HG02798 (cell line): ENCODE measurements at regions not wholly inside any gene's neighbourhood (a gene's known extent, or its start where the extent isn't known, plus 50 kb on each side); places are given as distances from the start of the nearest gene placed in this dataset.
"Not testable (repeated sequence)": the region's sequence is repeated elsewhere in the genome, so short reads cannot be mapped to it uniquely, and the experiment has no call there.

ENCODE experiments used
- ATAC-seq: cut with Tn5 transposase; IDR thresholded peaks from one replicate; pipeline ENCODE4 v1.9.1; 2021; ENCODE audit warnings: mild to moderate bottlenecking; ENCODE audit not compliant: unreplicated experiment, poor library complexity

- ATAC-seq, result peak; percentile 92
Observed at GRCh38 chr1:38527373-38527966, 332.1 kb downstream of the RRAGC start.

GRCh38 chr1:38526046-38526445 is 333.5 kb downstream of the RRAGC start:
- ATAC-seq, result no peak

DNA sequence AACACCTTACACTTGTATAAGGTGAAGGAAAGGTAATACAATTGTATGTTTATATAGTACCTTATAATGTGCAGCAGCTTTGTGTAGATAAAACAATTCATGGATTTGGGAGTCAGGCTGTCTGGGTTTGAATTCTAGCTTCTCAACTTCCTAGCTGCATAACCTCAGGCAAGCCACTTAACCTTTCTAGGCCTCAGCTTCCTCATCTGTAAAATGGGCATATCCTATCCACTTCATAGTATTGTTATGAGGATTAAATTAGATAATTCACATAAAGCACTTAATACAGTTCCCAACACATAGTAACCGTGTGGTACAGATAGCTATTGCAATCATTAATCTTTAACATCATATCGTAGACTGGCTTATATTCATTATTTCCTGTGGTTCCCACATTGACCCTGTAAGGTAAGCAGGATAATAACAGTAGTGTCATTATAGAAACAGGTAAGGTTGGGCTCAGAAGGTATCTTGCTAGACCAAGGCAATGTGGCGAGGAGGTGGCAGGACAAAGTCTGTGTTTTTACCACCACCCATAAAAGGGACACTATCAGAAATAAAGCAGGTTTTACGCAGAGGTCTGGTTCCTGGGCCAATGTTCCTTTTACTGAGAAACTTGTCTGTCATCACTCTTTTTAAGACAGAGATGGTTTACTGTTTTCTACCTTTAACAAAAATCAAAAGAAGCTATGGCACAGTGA is 334.1 kb downstream of the RRAGC start:
- no peak for ATAC-seq

DNA sequence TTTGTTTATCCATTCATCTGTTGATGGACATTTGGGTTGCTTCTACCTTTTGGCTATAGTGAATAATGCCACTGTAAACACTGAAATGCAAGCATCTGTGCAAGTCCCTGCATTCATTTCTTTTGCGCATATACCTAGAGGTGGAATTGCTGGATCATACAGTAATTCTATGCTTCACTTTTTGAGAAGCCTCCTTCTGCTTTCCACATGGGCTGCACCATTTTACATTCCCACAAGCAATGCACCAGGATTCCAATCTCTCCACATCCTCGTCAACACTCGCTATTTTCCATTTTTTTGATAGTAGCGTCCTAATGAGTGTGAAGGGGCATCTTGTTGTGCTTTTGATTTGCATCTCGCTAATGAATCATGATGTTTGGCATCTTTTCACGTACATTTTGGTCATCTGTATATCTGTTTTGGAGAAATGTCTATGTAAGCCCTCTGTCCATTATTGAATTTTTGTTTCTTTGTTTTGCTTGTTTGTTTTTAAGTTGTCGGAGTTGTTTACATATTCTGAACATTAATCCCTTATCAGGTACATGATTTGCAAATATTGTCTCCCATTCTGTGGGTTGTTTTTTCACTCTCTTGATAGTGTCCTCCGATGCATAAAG is 335.4 kb downstream of the RRAGC start:
- ATAC-seq, result no peak

DNA sequence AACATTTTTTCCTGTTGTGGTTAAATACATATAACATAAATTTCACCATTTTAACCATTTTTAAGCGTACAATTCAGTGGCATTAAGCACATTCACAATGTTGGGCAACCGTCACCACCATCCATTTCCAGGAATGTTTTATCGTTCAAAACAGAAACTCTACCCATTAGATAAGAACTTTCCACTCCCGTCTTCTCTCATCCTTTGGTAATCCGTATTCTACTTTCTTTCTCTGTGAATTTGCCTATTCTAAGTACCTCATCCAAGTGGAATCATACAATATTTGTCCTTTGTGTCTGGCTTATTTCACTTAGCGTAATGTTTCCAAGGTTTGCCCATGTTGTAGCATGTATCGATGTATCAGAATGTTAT is 336.0 kb downstream of the RRAGC start:
- ATAC-seq, result no peak

DNA sequence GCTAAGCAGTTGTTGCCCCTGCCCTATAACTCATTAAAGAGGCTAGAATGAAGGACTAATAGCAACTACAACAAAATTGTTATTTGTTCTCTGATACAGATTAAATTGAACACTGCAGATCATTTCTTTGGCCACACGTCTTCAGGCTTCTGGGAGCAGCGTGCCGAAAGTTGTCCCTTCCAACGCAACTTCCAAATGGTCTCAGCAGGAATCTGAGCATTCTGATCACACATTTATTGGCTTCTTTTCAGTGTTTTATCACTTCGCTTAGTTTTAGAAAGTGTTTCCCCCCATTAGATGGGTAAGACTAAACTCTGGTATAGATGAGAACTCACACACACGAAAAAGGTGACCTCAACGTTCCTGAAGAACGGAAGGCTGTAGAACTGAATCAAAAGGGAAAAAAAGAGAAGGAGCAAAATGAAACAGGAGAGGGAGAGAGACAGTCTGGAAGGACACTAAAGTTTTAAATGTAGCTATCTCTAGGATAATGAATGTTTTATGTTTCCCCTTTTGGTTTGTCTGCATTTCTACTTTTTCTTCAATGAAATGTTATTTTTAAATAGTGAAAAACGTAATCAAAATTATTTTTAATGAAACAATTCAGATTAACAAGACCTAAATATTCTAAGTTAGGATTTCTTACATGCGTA is 336.5 kb downstream of the RRAGC start:
- ATAC-seq, result no peak

DNA sequence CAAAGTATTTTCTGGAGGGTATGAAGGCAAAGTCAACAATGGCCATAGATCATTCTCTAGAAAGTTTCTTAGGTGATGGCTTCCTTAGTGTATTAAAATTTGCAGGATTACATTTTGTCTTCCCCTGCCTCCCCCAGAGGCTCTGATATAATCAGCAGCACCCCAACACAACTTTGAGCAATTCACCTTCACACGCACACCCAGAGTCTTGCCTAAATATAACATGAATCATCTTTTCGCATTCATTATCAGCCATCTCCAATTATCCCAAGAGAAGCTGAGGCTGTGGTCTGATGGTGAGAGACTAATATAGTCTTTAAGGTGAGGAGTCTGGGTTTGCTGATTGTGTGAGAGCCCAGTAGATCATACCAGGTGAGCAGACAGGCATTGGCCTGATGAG is 343.0 kb downstream of the RRAGC start:
- ATAC-seq, result no peak

DNA sequence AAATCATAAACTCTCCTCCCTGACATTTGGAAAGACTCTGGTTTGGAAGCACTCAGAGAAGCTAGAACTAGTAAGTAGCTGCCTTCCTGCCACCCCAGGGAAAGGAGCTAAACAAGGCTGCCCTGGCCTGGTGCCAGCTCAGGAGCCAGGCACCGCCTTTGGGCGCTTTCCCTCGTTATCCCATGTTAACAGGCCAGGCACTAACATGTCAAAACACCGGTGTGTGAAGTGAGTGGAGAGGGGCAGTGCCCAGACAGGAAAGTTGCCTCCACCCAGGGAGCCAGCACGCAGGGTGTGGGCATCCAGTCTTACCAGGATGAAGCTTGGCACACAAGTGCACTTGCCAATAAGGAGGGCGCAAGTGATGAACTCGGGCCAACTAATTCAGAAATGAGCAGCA is 346.8 kb downstream of the RRAGC start:
- no peak for ATAC-seq

DNA sequence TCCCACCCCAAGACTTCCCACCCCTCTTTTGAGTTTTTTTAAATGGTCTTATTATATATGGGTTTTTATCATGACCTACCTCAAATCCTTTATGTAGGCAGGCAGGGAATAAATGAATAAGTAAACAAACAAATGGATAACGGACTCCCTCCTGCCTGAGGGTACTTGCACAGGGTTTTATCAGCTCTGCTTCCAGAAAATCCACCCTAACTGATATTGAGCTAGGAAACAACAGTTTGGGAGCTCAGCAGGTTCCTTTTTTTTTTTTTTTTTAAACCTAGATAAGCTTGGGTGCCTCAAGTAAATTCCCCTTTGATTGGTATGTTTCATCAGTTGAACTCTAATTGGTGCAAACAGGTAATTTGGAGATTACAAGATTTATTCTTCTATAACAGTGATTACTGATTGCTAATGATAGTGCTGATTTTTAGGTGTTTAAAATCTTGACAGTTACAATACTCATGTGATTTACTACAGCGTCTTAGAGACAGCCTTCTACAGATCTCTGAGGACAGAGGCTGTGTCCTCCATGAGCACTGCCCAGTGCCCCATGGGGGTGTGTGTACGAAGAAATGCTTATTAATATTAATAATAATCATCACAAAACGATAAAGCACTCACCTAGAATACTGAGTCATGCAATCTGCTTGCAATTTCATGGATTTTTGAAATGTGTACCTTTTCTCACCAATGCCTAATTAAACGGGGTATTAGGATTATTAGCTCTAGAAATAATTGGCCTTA is 347.4 kb downstream of the RRAGC start:
- no peak for ATAC-seq

DNA sequence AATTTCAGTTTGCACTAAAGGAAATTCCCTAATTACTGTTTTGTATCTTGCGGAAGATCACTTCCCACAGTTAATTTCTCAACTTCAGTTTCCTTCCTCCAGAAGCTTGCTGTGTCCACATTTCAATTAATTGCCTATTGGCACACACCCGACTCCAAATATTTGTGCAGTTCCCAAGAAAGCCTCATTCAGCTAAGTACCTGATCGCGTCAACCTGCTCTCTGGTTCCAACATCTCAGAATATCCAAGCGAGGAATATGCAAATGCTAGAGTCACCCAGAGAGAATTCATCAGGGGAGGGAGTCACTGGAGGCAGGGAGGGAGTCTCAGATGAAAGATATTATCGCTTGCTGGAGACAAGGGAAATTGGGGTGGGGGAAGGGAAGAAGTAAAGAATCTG is 351.3 kb downstream of the RRAGC start:
- ATAC-seq, result no peak

- no peak for ATAC-seq
Observed at GRCh38 chr1:38507563-38507962, 352.0 kb downstream of the RRAGC start.

DNA sequence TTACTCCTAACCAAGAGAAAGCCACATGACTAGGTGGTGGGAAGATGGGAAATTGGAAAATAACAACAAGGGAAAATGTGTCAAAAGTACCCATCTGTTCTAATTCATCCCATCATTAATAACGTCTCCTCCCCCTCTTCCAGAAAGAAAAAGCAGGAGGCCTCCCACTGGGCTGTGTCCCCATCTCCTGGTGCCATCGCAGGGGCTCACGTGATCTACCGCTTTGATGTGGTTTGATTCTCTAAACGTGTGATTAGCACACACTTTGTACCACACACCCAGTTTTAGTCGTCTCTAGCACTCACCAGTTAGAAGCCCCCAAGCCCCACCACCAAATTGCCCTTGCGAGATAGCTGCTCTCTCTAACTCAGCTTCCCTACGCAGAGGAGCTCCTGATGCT is 353.6 kb downstream of the RRAGC start:
- ATAC-seq, result no peak

- ATAC-seq, result no peak
Observed at GRCh38 chr1:38502758-38503157, 356.8 kb downstream of the RRAGC start.

DNA sequence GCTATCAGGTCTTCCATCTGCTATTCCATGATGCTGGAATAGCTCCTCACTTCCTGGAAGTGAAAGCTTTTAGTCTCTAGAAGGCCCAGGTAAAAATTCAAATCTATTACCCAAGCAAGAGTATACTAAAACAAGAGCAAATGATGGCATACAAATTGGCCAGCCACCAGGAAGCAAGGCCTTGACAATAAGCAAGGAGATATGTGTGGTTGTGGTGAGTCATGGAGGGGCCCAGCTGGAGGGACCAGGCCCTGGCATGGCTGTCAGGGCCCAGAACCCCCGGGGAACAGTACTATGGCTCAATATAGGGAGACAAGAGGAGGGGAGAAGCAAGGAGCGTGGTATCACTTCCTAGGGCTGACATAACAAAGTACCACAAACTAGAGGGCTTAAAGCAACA is 358.7 kb downstream of the RRAGC start:
- no peak for ATAC-seq

- ATAC-seq, result no peak
Observed at GRCh38 chr1:38500352-38500751, 359.2 kb downstream of the RRAGC start.

DNA sequence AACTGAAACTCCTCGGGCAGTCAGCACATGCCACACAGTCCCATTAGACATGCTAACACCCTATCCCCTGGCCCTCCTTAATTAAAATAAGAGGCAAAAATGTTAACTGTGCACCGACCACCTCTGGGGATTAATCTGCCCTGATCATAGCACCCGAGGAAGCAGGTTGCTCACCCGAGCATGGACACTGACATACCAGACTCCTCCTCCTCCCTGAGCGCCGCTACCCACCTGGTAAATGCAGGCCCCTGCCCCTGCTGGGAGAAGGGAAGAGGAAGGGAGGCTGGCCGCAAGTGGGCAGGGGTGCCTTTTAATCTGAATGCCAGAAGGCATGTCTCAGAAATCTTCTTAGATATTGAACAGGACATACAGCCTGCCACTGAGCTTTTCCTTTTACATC is 360.9 kb downstream of the RRAGC start:
- ATAC-seq, result no peak

DNA sequence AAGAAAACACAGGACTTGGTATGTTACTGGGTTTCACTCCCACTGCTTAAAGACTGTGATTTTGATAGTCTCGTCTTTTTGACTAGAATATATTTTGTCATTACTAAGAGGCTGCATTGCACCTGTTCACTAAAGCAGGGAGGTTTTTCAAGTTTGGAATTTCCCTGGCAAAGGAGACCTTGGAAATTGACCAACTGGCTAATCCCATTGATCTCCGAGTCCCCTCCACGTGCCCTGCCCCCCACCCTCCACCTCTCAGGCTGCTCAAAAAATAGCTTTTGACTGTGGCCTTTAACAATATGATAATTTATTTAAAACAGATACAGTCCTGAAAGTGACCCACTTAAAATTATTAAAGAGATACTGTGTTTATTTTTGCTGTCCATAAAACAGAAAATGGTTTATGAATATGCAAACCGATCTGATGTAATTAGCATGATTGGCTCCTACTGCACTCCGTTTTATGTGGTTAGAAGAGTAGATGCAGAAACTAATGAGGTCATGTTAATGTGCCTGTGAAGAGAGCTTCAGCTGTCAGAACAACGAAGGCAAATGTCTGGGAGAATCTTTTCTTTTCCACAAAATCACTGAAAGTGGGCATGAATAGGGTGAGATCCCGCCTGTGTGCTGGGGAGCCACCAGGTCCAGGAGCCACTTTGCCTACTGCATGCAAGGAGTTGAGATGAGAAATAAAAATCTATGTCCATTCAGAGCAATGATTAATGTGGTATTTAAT is 361.5 kb downstream of the RRAGC start:
- ATAC-seq, result no peak

DNA sequence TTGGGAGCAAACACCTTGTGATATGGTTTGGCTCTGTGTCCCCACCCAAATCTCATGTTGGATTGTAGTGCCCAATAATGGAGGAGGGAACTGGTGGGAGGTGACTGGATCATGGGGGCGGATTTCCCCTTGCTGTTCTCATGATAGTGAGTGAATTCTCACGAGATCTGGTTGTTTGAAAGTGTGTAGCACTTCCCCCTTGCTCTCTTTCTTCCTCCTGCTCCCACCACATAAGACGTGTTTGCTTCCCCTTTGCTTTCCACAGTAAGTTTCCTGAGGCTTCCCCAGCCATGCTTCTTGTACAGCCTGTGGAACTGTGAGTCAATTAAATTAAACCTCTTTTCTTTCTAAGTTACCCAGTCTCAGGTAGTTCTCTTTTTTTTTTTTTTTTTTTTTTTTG is 366.3 kb downstream of the RRAGC start:
- not testable (repeated sequence) for ATAC-seq

- ATAC-seq, result no peak
Observed at GRCh38 chr1:38489844-38490270, 369.7 kb downstream of the RRAGC start.
